ENCODE measurements at regions not wholly inside any gene's neighbourhood (a gene's known extent, or its start where the extent isn't known, plus 50 kb on each side); places are given as distances from the start of the nearest gene placed in this dataset.

DNA sequence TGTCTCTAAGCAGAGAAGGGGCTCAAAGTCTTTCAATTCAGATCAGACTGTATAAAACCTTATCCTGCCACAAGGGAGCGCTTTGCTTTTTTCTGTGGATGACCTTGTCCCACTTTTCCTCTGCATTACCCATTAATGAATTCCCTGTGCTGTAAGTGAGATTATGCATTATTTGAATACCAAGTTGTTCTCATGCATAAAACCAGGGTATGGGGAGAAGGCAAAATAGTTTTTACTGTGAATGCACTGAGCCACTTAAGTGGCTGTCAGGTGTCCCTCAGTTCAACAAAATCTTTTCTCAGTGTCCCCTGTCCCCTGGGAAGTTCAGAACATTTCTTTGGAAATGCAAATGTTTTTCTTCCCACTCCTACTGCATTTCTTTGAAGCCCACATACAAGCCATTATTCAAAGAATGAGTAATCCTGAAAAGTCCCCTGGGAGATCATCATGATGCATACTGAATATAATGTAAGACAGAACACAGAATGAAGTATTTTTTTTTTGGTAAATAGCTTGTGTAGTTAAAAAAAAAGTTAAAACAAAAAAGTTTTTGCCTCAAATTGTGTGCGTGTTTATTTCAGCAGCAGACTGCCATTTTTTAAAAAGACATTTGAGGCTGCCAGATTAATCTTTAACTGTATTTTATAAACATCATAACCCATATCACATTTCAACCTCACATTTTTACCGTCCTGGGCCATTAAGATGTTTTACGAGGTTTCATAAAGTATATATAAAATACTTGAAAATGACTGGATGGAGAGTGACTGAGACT, 506.7 kb upstream of the PCDH9 start:
- no peaks in the 10 kb centered on the region for H3K27me3 ChIP-seq (replicated peaks; ENCODE audit: insufficient read depth)
- H3K27ac ChIP-seq: no peak overlapping the region
- H3K36me3 ChIP-seq: no peaks in the 10 kb centered on the region
- no peak overlapping the region for H3K4me3 ChIP-seq
- DNase-seq (ENCODE audit: low spot score): no peak
- no peaks in the 10 kb centered on the region for H3K9me3 ChIP-seq
- TF ChIP-seq, protein P1, sequence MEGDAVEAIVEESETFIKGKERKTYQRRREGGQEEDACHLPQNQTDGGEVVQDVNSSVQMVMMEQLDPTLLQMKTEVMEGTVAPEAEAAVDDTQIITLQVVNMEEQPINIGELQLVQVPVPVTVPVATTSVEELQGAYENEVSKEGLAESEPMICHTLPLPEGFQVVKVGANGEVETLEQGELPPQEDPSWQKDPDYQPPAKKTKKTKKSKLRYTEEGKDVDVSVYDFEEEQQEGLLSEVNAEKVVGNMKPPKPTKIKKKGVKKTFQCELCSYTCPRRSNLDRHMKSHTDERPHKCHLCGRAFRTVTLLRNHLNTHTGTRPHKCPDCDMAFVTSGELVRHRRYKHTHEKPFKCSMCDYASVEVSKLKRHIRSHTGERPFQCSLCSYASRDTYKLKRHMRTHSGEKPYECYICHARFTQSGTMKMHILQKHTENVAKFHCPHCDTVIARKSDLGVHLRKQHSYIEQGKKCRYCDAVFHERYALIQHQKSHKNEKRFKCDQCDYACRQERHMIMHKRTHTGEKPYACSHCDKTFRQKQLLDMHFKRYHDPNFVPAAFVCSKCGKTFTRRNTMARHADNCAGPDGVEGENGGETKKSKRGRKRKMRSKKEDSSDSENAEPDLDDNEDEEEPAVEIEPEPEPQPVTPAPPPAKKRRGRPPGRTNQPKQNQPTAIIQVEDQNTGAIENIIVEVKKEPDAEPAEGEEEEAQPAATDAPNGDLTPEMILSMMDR (IDR thresholded peaks at IDR 0.05): no peak
- no peaks in the 10 kb centered on the region for H3K4me1 ChIP-seq (ENCODE audit: control insufficient read depth in 1 of 2, low read depth in 2 of 2)
- ATAC-seq (ENCODE audit: insufficient number of reproducible peaks, low FRiP score, low read depth): no peak

DNA sequence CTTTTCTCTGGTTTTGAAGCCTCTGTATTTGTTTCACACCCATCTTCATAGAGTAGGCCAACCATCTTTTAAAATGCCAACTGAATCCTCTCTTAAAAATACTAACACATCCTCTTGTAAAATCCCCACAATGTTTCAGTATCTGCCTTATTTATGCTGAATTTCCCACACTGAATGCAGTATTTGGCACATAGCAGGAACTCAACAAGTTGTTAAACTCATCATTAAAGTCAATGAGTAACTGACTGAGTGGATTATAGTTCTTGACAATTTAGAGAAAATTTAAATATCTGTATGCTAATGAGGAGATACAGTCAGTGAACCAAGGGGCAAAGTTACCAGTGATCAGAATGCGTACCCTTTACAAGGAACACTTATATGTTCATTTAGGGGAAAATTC, 505.5 kb upstream of the PCDH9 start:
- H3K4me1 ChIP-seq (ENCODE audit: control insufficient read depth in 1 of 2, low read depth in 2 of 2): no peaks in the 10 kb centered on the region
- H3K9me3 ChIP-seq: no peaks in the 10 kb centered on the region
- no peak overlapping the region for H3K27ac ChIP-seq
- no peaks in the 10 kb centered on the region for H3K36me3 ChIP-seq
- TF ChIP-seq, protein P1 (IDR thresholded peaks at IDR 0.05): no peak
- no peak for DNase-seq (ENCODE audit: low spot score)
- H3K4me3 ChIP-seq: no peak overlapping the region
- no peak for ATAC-seq (ENCODE audit: insufficient number of reproducible peaks, low FRiP score, low read depth)
- no peaks in the 10 kb centered on the region for H3K27me3 ChIP-seq (replicated peaks; ENCODE audit: insufficient read depth)

GRCh38 chr13:67726979-67727378, 496.8 kb upstream of the PCDH9 start:
- TF ChIP-seq, protein P1 (IDR thresholded peaks at IDR 0.05): no peak
- Histone ChIP-seq H3K27me3 (replicated peaks; ENCODE audit: insufficient read depth) (no peaks in the 10 kb centered on the region), H3K27ac (no peak overlapping the region), H3K9me3 (peaks cover 4% of the 10 kb centered on the region), H3K36me3 (no peaks in the 10 kb centered on the region), H3K4me3 (no peak overlapping the region), H3K4me1 (ENCODE audit: control insufficient read depth in 1 of 2, low read depth in 2 of 2) (no peaks in the 10 kb centered on the region)
- DNase-seq (ENCODE audit: low spot score): no peak
- no peak for ATAC-seq (ENCODE audit: insufficient number of reproducible peaks, low FRiP score, low read depth)

DNA sequence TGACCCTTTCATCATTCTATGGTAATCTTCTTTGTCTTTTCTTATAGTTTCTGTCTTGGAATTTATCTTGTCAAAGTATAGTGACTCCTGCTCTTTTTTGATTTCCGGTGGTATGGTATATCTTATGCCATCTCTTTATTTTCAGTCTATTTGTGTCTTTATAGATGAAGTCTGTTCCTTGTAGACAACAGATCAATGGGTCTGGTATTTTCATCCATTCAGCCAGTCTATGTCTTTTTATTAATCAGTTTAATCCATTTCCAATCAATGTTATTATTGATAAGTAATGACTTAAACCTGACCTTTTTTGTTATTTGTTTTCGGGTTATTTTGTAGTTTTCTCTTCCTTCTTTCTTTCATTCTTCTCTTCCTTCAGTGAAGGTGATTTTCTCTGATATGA, 495.9 kb upstream of the PCDH9 start:
- H3K9me3 ChIP-seq: peaks cover 4% of the 10 kb centered on the region
- TF ChIP-seq, protein P1 (IDR thresholded peaks at IDR 0.05): no peak
- DNase-seq (ENCODE audit: low spot score): no peak
- H3K27me3 ChIP-seq (replicated peaks; ENCODE audit: insufficient read depth): no peaks in the 10 kb centered on the region
- no peak for ATAC-seq (ENCODE audit: insufficient number of reproducible peaks, low FRiP score, low read depth)
- H3K36me3 ChIP-seq: no peaks in the 10 kb centered on the region
- H3K4me3 ChIP-seq: no peak overlapping the region
- no peak overlapping the region for H3K27ac ChIP-seq
- no peaks in the 10 kb centered on the region for H3K4me1 ChIP-seq (ENCODE audit: control insufficient read depth in 1 of 2, low read depth in 2 of 2)

DNA sequence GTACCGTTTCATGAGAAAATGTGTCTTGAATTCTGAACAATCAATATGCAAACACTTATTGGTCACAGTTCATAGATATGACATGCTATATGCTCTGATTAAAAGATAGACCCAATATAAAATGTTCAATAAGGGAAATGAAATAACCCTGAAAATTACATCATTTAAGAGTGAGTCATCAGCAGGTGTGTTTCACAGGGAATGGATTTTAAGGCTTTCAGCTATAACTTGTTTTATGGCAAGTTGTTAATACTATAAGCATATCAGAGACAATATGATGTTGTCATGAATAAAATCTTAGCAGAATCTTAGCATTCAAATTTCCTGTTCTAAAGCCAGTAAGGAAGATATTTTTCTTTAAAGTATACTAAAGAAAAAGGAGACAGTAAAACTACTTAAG, 483.4 kb upstream of the PCDH9 start:
- H3K36me3 ChIP-seq: no peaks in the 10 kb centered on the region
- H3K9me3 ChIP-seq: no peaks in the 10 kb centered on the region
- H3K27ac ChIP-seq: no peak overlapping the region
- no peak overlapping the region for H3K4me3 ChIP-seq
- H3K4me1 ChIP-seq (ENCODE audit: control insufficient read depth in 1 of 2, low read depth in 2 of 2): no peaks in the 10 kb centered on the region
- ATAC-seq (ENCODE audit: insufficient number of reproducible peaks, low FRiP score, low read depth): no peak
- TF ChIP-seq, protein P1 (IDR thresholded peaks at IDR 0.05): no peak
- no peaks in the 10 kb centered on the region for H3K27me3 ChIP-seq (replicated peaks; ENCODE audit: insufficient read depth)
- DNase-seq (ENCODE audit: low spot score): no peak
